Stimulated activated CD8-positive, alpha-beta memory T cell treated with anti-CD3 and anti-CD28 coated beads, Interleukin-12 subunit alpha, Interleukin-12 subunit beta, amount 100 ng/mL, for 1 hour (primary cell): ENCODE measurements at regions not wholly inside any gene's neighbourhood (a gene's known extent, or its start where the extent isn't known, plus 50 kb on each side); places are given as distances from the start of the nearest gene placed in this dataset.

Source experiments
- DNase-seq: peaks from one replicate; pipeline ENCODE4 v3.0.0-alpha.2; 2020; ENCODE audit warnings: low read depth

DNA sequence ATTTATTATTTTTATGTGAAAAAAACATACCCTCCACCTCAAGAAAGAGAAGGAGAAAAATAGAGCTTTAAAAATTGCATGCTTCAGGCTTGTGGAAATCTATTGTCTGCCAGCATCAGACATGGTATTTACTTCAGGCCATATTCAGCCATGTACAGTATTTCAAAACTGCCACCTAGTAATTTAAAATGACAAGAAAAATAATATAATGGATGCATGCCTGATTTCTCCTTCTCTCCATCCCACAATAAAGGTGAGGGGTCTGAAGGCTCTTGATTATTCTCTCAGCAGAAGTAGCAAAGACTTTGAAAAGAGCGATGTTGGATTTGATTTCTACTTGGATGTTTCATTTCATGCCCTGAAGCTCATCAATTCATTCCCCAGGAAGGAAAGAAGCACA, 250.7 kb downstream of the TBC1D4 start:
- DNase-seq = no peak

DNA sequence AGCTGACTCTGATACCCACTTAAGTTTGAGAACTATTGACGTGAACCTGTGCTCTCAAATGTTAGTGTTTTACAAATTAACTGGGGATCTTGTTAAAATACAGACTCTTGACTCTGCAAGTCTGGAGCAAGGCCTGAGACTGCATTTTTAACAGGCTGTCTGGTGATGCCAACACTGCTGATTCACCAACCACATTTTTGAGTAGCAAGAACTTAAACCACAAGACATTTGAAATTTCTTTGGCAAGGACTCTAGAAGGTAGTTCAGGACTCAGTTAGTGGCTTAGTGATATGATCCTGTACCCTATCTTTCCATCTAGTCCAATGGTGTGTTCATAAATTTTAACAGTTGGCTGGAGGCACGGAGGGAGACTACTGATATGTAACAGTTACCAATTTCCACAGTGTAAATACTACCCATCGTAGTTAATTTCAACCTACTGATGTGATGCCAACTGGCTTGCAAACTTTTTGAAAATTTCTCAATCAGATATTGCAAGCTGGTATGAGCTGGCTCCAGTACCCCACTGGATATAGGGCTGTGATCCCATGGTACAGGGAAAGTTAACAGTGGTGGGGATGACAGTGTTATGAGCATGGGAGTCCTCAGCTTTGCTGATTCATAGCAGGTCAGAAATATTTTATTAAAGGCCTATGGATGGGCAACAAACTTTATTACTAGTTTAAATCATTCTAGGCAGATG, 255.1 kb downstream of the TBC1D4 start:
- DNase-seq = no peak

DNA sequence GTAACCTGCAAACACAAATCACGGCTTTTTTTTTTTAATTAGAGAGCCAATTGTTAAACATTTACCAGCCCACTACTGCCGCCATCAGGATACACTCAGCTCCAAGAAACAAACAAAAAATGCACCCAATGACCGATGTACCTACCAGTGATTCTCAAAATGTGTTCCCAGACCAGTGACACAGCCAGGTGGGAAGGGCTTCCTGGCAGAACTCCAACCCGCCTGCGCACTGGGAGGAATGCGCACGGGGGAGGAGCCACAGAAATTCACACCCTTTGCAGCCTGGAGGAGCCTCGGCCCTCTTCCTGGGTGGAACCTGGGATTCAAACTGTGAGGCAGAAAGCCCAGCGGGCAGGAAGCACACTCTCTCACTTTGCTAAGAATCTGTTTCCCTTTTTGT, 255.9 kb downstream of the TBC1D4 start:
- no peak for DNase-seq

DNA sequence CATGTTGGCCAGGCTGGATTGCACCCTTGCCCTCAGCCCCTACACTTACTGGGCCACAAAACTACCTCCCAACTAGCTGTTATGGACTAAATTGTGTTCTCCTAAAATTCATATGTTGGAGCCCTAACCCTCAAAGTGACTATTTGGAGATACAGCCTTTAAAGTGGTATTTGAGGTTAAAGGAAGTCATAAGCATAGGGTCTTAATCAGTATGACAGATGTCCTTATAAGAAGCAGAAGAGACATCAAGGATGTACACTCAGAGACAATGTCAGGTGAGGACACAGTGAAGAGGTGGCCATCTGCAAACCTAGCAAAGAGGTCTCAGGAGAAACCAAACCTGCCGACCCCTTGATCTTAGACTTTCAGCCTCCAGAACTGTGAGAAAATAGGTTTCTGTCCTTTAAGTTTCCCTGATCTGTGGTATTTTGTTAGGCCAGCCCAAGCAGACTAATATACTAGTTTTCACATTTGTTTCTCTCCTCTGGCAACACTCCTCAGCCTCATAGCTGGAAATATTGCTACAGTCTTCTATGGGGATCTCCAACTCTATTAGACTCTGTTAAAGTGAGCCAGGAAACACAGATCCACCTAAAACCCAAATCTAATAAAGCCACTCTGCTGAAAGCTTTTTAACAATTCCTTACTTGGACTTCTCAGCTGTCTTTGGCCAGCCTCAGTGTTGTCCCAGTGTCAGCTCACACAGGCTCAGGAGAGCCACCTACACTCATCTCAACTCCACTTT, 256.5 kb downstream of the TBC1D4 start:
- no peak for DNase-seq

DNA sequence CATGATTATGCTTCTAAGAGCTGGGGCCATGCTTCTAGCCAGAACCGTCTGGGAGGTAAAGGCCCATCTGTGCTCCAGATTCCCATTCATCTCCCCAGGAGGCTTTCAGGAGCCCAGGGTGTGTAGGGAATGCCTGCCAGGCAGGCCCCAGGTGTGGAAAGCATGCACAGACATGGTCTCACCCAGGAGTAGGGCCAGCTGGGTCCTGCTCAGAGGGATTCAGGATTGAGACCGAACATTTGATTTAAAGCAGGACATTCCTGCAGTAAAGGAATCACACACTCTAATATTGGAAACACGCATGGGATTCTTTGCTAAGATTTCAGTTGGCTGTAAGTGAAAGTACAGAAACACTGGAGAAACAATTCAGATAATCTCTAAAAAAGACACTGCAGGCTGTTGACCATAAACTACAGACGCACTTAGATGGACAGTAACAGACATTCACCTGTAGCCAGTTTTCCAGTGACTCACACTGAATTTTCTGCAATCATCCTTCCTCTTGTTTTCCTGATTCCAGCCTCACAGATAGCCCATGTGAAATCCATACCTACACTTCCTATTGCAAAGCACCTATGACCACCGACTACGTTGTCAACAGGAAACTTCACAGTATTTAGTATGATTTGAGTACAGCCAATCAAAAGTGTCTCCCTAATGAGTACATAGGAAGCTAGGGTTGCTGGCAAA, 257.8 kb downstream of the TBC1D4 start:
- DNase-seq = no peak

DNA sequence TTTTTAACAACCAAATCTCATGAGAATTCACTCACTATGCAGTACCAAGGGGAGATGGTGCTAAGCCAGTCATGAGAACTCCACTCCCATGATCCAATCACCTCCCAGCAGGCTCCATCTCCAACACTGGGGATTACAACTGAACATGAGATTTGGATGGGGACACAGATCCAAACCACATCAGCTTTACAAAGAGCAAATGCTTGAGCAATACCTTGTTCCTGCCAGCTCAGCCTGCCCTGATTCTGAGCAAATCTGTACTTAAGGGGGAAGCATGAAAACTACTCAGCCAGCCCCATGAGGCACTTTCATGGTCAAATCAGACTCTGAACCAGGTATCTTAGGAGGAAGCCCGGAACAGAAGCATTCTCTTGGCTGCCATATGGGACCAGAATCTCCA, 259.9 kb downstream of the TBC1D4 start:
- no peak for DNase-seq

DNA sequence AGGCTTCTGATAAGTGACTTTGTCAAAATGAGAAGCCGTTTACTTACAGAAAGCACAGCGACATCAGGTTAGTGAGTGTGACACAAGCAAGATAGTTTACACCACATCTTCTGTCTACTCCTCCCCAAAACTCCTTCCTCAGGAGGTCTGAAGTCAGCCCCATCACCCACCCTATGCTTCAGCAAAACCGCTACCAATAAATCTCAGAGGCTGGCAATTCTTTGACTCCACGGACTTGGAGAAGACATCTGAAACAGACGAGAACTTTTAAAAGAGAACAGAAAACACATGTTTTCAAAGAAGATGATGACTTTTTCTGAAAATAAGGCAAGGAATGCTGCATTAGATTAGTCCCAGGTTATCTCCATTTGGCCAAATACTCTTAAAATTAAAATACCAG, 261.1 kb downstream of the TBC1D4 start:
- no peak for DNase-seq

DNA sequence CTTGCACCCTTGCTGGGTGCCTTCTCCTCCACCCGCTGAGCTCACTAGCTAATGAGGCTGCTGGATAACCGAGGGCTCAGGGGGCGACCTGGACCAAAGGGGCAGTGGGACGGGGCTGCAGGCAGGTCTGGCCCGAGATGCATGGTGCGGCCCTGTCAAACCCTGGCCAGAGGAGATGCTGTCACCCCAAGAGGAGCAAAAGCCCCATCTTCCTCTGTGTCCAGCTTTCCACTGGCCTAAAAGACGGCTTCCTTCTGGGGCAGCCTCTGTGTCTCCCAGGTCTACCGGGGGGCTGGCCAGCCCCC, 261.8 kb downstream of the TBC1D4 start:
- DNase-seq = no peak

DNA sequence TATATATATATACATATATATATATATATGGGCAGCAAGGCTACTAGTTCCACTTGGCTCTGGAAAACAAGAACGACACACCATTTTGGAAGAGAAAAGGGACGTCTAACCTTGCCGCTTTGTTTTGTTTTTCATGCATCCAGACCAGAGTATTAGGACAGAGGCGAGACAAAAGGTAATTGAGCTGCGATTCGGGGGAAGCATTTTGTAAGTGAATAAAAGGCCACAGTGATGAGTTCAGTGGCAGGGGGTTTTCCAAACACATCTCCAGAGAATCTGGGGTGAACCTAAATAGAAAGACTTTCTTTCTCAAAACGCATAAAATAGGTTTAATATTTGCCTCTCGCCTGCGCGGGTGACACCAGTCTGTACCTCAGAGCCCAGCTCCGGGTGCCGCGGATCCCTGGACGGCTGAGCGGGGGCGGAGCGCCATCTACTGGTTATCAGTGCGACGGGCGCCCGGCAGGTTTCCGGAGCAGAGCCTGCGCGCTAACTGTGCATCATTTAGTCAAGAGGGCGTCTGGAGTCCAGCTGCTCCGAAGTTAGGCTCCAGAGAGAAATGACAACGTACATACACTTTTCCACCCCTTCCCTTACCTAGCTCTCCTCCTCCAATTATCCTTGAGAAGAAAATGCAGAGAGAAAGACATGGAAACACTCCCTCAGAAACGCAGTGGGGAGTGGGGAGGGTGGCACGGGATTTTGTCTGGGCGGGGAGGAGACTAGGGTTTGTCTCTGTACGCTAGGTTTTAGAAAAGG, 262.3 kb downstream of the TBC1D4 start:
- peak; percentile 77 for DNase-seq

DNA sequence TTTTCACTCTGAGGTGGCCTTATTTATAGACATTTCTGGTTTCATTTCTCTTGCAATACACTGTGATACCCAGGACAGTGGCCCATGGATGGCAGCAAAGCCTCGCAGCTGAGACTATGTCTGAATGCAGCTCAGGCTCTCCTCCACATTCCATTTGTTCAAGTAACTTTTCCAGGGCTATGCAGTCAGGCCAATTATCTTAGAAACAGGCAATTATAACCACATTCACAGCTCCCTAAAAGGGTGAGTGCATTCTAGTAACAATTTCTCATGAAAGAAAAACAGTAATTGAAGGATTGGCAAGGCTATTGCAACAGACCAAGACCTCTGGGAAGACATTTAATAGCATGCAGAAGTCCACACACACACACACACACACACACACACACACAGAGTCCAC, 264.0 kb downstream of the TBC1D4 start:
- no peak for DNase-seq

DNA sequence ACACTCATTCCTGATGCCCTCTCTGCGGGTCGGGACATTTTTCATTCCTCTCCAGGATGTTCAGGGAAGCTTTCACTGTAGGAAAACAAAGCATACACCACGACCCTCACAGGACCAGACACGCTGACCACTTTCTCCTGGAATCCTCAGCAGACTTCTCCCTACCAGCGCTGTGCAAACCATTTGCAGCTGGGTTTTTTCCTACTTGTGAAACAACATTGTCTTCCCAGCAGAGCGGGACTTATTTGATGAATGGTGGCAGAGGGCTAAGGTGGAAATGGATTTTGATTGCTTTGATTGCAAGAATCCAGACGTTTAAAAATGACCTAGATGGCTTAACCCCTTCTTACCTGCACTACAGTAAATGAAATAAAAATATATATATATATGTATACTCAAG, 265.9 kb downstream of the TBC1D4 start:
- DNase-seq = no peak

DNA sequence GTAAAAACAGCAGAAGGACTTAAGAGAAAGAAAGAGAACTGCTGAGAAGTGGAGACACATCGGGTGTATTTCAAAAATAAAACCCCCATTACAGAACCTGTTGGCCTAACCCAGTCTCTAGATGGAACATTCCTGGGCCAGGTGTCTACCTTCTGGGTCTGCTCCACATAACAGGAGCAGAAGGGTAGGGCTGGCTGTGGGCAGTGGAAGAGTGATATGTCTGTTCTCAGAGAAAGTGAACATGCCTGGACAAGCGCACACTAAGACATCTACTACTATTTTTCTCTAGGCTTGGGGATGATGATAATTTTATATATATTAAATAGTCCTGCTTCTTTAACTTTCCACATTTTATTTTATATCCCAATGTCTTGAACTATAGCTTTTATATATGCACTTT, 267.1 kb downstream of the TBC1D4 start:
- DNase-seq = no peak

DNA sequence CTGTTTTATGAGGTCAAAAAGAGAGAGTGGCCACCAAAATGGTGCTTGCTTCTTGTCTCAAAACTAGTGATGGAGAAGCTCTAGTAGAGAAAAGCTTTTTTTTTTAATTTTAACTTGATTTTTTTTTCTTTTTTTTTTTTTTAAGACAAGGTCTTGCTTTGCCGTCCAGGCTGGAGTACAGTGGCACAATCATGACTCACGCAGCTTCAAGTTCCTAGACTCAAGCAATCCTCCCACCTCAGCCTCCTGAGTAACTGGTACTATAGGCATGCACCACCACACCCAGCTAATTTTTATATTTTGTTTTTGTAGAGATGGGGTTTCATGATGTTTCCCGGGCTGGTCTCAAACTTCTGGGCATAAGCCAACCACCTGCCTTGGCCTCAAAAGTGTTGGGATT, 279.0 kb downstream of the TBC1D4 start:
- no peak for DNase-seq

DNA sequence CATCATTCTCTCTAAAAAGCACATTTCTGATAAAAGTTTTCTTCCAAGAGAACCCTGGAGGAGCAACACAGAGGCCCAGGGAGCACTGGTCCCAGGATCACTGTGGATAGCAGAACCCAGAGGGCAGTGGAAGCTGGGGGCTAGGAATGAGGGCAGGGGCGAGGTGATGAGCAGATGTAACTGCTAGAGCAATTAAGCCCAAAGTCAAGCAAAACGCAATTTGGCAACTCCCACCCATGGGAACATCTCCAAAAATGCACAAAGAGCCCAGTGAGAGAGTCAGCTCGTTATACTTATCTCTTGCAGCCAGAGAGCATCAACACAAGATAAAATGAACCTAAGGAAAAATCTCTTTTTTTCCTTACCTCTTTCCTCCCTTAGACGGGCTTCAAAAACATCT, 284.2 kb downstream of the TBC1D4 start:
- DNase-seq = no peak

DNA sequence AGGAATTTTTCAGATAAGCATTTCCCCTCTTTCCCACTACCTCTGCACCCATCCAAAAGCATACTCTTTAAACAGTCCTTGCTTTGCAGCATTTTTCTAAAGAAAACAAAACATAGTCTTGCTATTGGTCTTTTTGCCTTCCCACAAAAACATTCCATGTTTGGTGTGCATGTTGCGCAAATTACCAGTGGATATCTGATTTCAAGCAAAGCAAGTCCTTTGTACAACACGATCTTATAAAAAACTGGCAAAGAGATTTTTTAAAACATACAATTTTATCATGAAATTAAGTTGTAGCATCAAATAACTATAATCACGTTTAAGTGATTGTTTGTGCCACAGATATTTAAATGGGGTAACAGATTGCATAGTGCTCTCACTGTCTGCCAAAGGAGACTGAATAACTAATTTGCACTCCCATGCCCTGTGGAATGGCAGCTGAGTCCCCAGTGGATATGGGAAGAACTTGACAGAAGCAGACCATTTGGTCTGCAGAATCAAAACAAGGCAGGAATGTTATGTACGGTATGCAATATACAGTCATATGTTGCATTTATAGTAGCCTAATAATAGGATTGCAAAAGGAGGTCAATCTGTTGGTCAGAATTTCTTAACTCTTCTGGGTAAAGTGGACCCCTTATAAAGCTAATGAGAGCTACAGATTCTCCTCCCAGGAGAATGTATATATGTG, 285.7 kb downstream of the TBC1D4 start:
- no peak for DNase-seq

DNA sequence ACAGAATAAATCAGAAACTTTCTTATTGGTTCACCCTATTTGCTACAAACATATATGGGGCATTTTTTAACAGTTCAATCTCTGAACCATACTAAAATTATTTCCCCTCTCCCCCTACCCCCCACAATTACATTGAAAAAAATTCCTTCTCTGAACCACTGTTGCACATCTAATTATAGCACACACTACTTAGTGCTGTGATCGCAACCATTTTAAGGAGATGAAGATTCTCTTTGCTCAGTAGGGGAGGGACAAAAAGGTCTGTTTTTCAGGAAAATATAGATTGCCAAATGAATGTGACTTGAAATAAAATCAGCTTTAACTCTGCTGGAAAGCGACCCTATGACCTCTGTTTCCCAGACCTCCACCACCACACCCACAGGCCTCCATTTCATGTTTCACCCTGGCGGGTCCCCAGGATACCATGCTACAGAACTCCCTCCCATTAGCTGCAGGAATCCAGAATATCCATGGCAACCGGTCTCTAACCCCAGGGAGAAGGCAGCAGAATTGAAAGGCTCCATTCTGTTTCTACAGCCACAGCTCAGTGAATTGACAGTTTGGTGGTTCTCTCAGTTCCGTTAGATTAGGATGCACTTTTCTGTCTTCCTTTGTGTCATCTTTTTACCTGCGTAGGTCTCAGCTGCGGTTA, 286.3 kb downstream of the TBC1D4 start:
- DNase-seq = no peak

DNA sequence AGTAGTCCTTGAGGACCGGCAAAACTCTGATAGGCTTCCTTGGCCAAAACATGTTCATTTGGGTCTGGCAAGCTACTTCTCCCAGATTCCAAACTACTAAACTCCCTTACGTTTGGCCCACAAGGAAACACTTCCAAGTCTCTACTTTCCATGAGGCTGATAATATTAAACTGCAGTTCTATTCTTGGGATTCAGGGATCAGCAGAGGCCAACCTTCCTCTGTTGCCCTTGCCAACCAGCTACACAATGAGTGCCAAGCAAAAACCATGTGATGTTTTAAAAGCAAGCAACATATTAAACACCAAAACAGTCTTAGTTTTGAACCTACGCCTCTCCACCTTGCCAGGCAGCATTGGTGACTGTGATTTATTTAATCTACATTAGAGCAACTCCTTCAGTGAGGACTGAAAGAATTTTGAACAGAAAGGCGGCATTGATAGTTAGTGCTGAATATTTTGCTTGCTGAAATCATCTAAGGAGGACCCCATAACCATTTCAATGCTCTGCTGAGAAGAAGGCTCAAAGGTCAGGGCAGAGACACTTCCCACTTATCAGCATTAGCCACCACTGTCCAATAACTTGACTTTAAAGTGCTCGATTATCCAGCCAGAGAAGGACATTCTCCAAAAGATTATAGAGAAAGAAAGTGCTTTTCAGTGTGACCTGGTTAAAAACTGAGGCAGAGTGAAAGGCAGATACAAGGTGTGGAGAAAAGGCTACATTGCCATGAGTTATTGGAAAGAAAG, 287.1 kb downstream of the TBC1D4 start:
- no peak for DNase-seq

DNA sequence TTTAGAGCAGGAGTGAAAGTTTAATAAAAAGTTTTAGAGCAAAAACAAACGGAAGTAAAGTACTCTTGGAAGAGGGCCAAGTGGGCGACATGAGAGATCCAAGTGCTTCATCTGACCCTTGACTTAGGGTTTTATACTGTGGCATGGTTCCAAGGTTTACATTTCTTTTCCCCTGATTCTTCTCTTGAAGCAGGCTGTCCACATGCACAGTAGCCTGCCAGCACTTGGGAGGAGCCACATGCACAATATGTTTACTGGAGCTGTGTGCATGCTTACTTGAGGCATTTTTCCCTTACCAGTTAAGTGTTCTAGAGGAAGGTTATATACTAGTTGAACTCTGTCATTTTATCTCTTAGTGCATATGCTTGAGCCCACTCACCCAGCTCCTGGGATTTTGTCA, 295.6 kb downstream of the TBC1D4 start:
- DNase-seq = no peak

DNA sequence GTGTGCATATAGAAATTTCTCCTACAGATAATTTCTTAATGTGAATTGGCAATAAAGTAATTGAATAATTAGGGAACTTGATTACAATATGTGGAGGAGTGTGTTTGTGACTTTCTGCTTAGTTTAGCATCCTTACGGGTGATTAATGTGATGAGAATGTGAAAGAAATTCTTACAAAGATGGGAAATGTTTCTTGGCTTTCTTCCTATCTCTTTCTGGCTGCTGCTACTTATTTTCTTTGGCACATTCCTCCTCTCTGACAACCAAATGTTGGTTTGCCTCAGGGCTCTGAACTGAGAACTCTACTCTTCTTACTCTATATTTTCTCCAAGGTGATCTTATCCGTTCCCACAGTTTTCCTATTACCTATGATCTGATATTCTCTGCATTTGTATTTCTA, 300.1 kb downstream of the TBC1D4 start:
- DNase-seq = no peak

DNA sequence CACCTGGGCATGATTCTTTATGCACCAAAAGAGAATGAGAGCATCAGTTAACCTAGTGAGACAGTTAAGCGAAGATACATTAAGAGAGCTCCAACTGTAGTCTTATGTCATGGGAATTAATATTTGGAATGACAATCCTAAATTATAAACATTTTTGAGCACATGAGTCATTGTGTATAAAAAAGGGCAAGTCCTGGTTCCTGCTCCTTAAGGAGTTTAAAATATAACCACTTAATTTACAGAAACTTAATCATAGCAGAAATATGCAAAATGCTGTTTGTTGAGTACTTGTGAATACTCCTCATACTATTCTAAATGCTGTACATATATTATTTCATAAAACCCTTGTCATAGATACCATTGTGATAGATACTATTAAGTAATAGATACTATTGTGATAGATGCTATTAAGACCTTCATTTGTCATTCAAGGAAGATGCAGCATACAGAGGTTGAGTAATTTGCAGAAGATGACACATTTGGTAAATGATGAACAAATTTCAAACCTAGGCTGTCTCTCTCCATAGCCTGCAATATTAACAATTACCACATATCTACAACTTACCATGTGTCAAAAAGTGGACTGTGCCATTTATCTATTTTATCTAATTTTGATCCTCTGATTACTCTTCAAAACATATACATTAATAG, 301.0 kb downstream of the TBC1D4 start:
- no peak for DNase-seq
